ENCODE measurements at regions not wholly inside any gene's neighbourhood (a gene's known extent, or its start where the extent isn't known, plus 50 kb on each side); places are given as distances from the start of the nearest gene placed in this dataset.

DNA sequence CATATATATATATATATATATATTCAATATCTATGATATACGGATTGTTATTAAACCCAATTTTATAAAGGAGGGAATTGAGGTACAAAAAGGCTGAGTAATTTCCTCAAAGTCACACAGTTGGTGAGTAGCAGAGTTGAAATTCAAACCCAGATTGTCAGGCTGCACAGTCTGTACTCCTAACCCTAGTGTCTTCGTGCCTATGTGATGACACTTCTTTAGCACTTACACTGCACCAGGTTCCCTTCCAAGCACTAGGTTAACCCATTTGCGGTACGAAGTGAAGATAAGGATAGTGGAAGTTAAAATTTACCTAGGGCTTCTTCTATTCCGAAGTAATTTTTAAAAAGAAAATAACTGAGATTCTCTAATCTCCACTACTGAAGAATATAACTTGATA, 125.1 kb upstream of the TSPAN8 start:
- Histone ChIP-seq H3K27ac (ENCODE audit: low read depth in 1 of 2, low read length in 1 of 2) (no peak overlapping the region), H3K9ac (ENCODE audit: insufficient read depth in 1 of 2, low read length in 2 of 2) (no peak overlapping the region), H3K27me3 (ENCODE audit: control insufficient read depth in 3 of 3, insufficient read depth in 3 of 3, low read length in 2 of 3) (no peaks in the 10 kb centered on the region), H3K36me3 (ENCODE audit: control insufficient read depth in 4 of 4, insufficient read depth in 4 of 4, low read length in 4 of 4) (no peaks in the 10 kb centered on the region), H3K4me1 (ENCODE audit: control insufficient read depth in 5 of 5, insufficient read depth in 5 of 5, low read length in 5 of 5) (no peaks in the 10 kb centered on the region), H3K9me3 (ENCODE audit: control insufficient read depth in 4 of 4, insufficient read depth in 3 of 4, low read length in 3 of 4) (peaks cover 0 to 3% (median 0%) of the 10 kb centered on the region in 4 donors), H3K4me3 (no peak overlapping the region)
- 87 to 90% methylated on average over 5 of the region's 5 CpGs for WGBS, 2 donors
- DNase-seq (no peak), ATAC-seq (ENCODE audit: insufficient read depth, low FRiP score) (no peak)
- TF ChIP-seq CTCF (IDR thresholded peaks at IDR 0.05; ENCODE audit: control extremely low read depth, extremely low read depth): no peak

DNA sequence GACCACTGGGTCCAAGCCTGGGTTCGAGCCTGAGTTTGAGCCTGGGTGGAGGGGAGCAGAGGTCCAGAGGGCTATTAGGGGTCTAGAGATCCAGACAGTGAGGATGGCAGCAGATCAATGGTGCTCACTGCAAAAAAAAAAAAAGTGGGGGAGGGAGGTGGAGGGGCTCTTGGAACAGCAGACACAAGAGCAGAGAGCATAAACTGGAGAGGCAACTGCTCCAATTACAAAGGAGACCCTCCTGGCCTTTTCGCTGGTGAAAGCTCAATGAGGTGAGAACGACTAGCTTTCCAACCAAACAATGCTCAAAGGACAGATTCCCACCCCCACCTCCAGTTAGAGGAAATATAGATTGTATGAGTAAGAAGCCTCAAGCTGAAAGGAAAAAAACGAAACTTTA, 124.2 kb upstream of the TSPAN8 start:
- no peak for ATAC-seq (ENCODE audit: insufficient read depth, low FRiP score)
- no peak for TF ChIP-seq CTCF (IDR thresholded peaks at IDR 0.05; ENCODE audit: control extremely low read depth, extremely low read depth)

GRCh38 chr12:71281425-71281824, 123.6 kb upstream of the TSPAN8 start:
- WGBS, 2 donors: 83 to 84% methylated on average over 2 of the region's 2 CpGs
- TF ChIP-seq CTCF (IDR thresholded peaks at IDR 0.05; ENCODE audit: control extremely low read depth, extremely low read depth): no peak
- Histone ChIP-seq H3K27ac (ENCODE audit: low read depth in 1 of 2, low read length in 1 of 2) (no peak overlapping the region), H3K4me3 (no peak overlapping the region), H3K36me3 (ENCODE audit: control insufficient read depth in 4 of 4, insufficient read depth in 4 of 4, low read length in 4 of 4) (no peaks in the 10 kb centered on the region), H3K4me1 (ENCODE audit: control insufficient read depth in 5 of 5, insufficient read depth in 5 of 5, low read length in 5 of 5) (no peaks in the 10 kb centered on the region), H3K9ac (ENCODE audit: insufficient read depth in 1 of 2, low read length in 2 of 2) (no peak overlapping the region), H3K9me3 (ENCODE audit: control insufficient read depth in 4 of 4, insufficient read depth in 3 of 4, low read length in 3 of 4) (peaks cover 0 to 3% (median 0%) of the 10 kb centered on the region in 4 donors), H3K27me3 (ENCODE audit: control insufficient read depth in 3 of 3, insufficient read depth in 3 of 3, low read length in 2 of 3) (no peaks in the 10 kb centered on the region)
- DNase-seq (no peak), ATAC-seq (ENCODE audit: insufficient read depth, low FRiP score) (no peak)

More for the DNA sequence above, 124.2 kb upstream of the TSPAN8 start:
- Histone ChIP-seq H3K36me3 (ENCODE audit: control insufficient read depth in 4 of 4, insufficient read depth in 4 of 4, low read length in 4 of 4) (no peaks in the 10 kb centered on the region), H3K9me3 (ENCODE audit: control insufficient read depth in 4 of 4, insufficient read depth in 3 of 4, low read length in 3 of 4) (peaks cover 0 to 3% (median 0%) of the 10 kb centered on the region in 4 donors), H3K4me3 (no peak overlapping the region), H3K27ac (ENCODE audit: low read depth in 1 of 2, low read length in 1 of 2) (no peak overlapping the region), H3K27me3 (ENCODE audit: control insufficient read depth in 3 of 3, insufficient read depth in 3 of 3, low read length in 2 of 3) (no peaks in the 10 kb centered on the region), H3K4me1 (ENCODE audit: control insufficient read depth in 5 of 5, insufficient read depth in 5 of 5, low read length in 5 of 5) (no peaks in the 10 kb centered on the region), H3K9ac (ENCODE audit: insufficient read depth in 1 of 2, low read length in 2 of 2) (no peak overlapping the region)
- 48 to 67% methylated on average over 4 of the region's 4 CpGs for WGBS, 2 donors
- DNase-seq: peak in 1 of 3 donors; percentile 10

DNA sequence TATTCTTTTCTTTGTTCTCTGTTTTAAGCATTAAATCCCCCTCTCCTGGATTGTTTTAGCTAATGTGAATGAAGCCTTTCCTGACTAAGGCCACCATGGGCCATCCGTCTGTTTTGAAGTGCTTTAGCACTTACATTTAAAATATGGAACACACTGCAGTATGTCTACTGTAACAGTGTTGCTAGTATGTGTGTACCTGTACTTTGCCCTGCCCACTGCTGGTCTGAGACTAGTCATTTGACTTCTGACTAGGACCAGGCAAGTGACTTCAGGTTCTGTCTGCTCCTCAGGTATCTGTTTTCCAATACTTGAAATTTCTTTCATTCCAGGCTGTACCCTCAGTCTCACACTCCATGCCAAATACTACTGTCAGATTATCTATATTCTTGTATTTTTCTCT, 120.1 kb upstream of the TSPAN8 start:
- no peaks in the 10 kb centered on the region for H3K36me3 ChIP-seq (ENCODE audit: control insufficient read depth in 4 of 4, insufficient read depth in 4 of 4, low read length in 4 of 4)
- 88 to 95% methylated on average over 1 of the region's 1 CpG for WGBS, 2 donors
- ATAC-seq (ENCODE audit: insufficient read depth, low FRiP score): no peak

More for the DNA sequence above, 120.1 kb upstream of the TSPAN8 start:
- no peaks in the 10 kb centered on the region for H3K27me3 ChIP-seq (ENCODE audit: control insufficient read depth in 3 of 3, insufficient read depth in 3 of 3, low read length in 2 of 3)
- H3K9me3 ChIP-seq (ENCODE audit: control insufficient read depth in 4 of 4, insufficient read depth in 3 of 4, low read length in 3 of 4): no peaks in the 10 kb centered on the region
- no peak overlapping the region for H3K4me3 ChIP-seq
- no peak overlapping the region for H3K9ac ChIP-seq (ENCODE audit: insufficient read depth in 1 of 2, low read length in 2 of 2)
- DNase-seq: no peak
- H3K27ac ChIP-seq (ENCODE audit: low read depth in 1 of 2, low read length in 1 of 2): no peak overlapping the region
- H3K4me1 ChIP-seq (ENCODE audit: control insufficient read depth in 5 of 5, insufficient read depth in 5 of 5, low read length in 5 of 5): no peaks in the 10 kb centered on the region
- no peak for TF ChIP-seq CTCF (IDR thresholded peaks at IDR 0.05; ENCODE audit: control extremely low read depth, extremely low read depth)
